Activated CD8-positive, alpha-beta memory T cell treated with anti-CD3 and anti-CD28 coated beads, Interleukin-2, amount 50 U/mL, for 4 hours (primary cell): ENCODE measurements at regions not wholly inside any gene's neighbourhood (a gene's known extent, or its start where the extent isn't known, plus 50 kb on each side); places are given as distances from the start of the nearest gene placed in this dataset.

ENCODE experiments used
- DNase-seq: peaks from one replicate; pipeline ENCODE4 v3.0.0-alpha.2; 2020

DNA sequence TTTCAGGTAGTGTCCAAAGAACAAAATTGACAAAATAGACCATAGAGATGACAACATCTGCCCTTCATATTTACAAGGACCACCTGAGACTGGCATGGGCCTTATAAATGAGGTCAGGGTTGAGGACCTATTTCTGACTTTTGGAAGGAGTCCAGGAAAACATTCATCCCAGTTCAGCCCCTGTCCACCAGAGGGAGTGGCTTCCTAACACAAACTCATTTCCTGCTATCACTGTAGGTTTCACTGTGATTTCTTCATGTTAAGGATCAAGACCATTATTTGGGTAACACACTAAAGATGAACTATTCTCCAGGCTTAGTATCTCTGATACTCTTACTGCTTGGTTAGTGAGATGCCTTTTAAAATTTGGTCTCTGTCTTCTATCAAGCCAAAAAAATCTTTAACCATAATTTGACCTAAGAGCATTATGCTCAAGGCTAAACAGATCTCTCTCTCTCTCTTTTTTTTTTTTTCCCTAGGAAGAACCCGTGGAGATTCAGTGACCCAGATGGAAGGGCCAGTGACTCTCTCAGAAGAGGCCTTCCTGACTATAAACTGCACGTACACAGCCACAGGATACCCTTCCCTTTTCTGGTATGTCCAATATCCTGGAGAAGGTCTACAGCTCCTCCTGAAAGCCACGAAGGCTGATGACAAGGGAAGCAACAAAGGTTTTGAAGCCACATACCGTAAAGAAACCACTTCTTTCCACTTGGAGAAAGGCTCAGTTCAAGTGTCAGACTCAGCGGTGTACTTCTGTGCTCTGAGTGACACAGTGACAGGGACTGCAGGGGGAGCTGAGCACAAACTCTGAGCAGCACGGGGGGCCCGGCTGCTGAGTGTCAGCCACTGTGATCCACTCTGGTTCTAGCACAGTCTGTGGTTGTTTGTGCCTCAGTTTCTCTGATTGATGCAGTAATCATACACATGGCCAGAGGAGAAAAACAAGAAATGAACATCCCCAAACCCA, 267.6 kb upstream of the OR4E1 start:
- DNase-seq, result peak; percentile 30

DNA sequence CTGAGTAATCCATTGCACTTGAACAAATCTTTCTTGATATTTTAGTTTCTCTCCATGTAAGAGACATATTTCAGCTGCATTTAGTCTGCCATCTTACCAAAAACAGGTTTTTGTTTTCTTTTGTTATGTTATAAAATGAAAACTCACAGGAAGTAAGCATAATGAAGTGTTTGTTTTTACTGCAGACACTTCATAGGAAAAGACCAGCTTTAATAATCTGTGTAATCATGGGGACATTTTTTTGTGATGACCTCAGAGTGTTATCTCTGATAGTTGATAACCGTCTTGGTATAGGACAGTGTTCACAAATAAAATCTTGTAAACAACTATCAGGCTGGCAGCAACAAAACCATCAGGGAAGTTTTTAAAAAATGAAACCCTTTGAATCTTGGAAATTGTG, 266.2 kb upstream of the OR4E1 start:
- DNase-seq, result no peak

DNA sequence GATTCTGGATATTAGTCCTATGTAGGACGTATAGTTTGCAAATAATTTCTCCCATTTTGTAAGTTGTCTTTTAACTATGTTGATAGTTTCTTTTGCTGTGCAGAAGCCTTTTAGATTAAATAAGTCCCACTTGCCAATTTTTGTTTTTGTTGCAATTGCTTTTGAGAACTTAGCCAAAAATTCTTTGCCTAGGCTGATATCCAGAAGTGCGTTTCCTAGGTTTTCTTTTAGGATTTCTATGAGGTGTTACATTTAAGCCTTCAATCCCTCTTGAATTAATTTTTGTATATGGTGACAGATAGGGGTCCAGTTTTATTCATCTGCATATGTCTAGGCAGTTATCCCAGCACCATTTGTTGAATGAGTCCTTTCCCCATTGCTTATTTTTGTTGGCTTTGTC, 264.4 kb upstream of the OR4E1 start:
- no peak for DNase-seq

DNA sequence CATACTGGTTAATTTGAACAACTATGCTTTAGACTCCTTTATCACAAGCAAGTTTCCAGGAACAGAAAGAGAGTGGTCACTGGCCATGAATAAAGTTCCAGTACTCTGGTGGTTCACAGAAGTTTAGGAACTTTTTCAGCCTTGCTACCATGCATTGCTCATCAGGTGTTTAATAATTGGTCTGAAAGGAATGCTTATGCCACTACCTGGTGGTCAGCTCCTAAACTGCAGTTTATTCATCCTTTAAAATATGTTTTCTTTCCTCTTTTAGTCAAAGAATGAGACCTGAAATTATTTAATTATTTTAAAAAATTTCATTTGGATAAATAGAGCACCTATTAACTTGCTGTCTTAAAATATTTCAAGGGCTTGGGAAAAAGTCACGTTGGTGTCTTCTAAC, 260.1 kb upstream of the OR4E1 start:
- DNase-seq, result no peak

DNA sequence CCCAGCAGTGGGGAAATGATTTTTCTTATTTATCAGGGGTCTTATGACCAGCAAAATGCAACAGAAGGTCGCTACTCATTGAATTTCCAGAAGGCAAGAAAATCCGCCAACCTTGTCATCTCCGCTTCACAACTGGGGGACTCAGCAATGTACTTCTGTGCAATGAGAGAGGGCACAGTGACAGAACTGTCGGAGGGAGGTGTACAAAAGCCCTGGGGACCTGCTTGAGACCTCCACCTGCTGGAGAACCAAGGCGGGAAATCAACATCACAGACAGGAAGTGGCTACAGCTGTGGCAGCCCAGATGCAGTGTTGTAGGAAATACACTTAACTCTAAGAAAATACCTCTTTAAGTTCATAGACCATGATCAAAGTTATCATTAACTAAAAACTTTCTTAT, 250.9 kb upstream of the OR4E1 start:
- peak; percentile 52 for DNase-seq

DNA sequence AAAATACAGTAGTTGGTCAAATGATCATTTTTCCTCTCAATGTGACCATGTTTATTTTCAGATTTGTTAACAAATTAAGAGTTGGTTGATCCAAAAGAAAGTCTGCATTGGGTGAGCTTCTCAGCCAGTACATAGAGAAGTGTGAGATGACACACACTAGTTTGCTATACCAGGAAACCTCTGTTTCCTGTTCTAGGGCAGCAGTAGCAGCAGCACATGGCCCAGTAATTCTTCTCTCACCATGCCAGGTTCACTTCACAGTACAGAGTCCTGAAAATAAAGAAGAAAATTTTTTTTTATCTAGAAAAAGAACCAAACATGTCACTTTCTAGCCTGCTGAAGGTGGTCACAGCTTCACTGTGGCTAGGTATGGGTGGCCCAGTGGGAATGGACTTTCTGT, 250.2 kb upstream of the OR4E1 start:
- DNase-seq, result peak; percentile 21

DNA sequence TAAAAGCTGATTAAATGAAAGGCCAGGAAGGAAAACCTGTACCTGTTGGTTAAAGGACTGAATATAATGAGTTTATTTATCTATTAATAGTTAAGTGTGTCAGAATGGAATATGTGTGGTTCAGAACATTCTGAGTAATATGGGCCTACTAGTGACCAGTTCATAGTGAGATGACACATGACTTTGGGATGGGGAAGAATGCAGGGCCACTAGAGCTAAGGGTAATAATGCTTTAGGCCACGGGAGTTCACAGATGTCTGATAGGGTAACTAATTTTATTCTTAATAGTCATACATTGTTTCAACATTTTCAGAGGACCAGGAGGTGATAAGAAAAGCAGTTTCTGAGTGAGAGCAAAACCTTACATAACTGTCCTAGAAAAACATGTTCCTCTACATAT, 247.8 kb upstream of the OR4E1 start:
- DNase-seq, result no peak

DNA sequence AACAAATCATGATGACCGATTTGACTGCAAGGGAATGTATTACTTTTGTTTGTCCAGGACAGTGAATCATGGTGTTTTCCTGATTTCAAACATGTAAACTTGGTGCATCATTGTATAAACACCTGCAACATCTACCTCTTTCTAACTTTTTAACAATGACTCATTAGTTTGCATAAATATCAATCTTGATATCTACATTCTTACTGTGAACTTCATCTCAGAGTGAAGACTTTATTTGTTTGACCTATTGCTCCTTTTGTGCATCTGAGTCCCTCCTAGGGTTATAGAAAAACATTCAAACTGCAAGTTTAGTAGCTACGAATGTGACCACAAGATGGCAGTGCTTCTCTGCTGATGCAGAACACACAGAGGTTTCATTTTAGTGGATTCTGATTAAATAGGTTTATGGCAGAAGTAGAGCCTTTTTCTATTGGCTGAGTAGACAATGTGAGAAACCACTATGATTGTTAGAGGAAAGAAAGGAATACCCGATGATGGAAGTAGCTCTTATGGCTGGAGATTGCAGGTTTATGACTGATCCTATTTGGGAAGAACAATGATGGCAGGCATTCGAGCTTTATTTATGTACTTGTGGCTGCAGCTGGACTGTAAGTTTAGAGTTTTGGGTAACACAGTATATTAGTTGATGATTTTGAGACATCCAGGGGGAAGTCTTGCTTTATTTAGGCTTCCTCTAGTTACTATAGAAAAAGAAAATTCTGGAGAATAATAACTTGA, 244.2 kb upstream of the OR4E1 start:
- DNase-seq, result peak; percentile 56

DNA sequence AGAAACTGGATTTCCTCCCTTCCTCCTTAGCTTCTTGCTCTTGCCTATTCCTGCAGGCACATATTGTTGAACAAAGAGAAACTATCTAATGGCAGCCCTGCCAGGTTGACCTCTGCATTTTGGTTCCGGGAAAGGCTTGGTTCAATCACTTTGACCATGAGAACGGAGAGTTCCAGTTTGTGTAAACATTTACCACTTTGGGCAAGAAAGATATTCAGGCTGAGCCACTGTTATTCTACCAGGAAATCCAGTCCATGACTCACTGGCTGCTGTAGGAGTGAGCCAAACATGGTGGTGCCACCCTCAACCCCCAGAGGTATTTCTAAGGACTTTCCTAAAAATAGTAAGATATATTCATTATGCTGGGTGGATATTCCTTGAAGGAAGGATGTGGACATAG, 242.2 kb upstream of the OR4E1 start:
- DNase-seq, result no peak

DNA sequence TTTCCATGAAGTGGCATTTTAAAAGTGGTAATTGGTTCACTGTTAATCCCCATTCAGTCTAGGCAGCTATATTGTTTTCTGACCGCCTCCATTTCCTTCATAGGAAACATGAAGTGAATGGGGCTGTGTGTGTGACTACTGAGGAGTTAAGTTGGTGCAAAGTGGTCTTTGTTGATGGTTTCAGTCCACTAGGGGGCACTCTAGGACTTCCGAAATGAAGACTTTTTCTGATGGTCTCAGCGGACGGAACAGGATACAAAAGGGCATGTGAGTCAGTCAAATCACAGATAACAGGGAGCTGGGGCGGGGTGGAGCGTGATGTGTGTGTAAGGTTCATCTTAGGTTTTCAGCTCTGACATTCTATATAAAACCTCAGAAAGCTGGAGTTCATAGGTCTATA, 240.1 kb upstream of the OR4E1 start:
- DNase-seq, result peak; percentile 75

DNA sequence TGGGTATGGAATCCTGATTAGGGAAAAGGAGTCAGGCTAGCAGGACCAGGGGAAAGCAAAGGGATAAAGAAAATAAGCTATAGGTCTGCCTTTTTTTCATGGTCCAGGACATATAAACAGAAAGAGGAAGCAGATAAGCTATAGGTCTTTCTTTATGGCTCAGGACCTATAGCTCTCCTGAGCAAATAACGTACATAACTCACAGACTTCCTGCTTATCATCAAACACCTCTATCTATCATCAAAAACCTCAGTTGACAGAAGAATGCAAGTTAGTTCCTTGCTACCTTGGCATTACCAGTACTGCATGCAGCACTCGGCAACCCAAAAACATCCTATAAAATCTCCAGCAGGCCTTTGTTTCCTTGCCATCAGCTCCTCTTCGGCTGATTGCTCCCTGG, 238.7 kb upstream of the OR4E1 start:
- DNase-seq, result no peak

DNA sequence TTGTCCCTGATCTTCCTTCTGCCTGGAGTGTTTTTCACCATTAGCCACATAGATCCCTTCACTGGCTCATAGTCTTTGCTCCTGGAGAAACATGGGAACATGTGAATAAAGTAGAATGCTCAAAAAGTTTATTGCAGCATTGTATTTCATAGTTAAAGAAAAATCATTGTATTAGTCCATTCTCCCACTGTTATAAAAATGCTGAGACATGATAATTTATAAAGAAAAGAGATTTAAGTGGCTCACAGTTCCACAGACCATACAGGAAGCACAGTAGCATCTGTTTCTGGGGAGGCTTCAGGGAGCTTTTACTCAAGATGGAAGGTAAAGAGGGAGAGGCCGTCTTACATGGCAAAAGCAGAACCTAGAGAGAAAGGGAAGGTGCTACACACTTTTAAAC, 238.3 kb upstream of the OR4E1 start:
- DNase-seq, result no peak

DNA sequence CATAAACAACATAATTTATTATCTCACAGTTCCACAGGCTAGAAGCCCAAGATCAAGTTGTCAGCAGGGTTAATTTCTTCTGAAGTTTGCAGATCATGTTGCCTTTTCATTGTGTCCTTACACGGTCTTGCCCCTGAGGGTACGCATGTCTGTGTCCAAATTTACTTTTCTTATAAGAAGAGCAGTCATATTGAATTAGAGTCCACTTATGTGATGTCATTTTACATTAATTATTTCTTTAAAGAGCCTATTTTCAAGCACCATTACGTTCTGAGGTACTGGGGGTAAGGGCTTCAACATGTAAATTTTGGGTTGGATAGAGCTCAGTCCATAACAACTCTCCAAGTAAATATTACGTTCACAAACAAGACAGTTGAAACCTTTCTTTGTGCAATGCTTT, 236.6 kb upstream of the OR4E1 start:
- DNase-seq, result no peak

DNA sequence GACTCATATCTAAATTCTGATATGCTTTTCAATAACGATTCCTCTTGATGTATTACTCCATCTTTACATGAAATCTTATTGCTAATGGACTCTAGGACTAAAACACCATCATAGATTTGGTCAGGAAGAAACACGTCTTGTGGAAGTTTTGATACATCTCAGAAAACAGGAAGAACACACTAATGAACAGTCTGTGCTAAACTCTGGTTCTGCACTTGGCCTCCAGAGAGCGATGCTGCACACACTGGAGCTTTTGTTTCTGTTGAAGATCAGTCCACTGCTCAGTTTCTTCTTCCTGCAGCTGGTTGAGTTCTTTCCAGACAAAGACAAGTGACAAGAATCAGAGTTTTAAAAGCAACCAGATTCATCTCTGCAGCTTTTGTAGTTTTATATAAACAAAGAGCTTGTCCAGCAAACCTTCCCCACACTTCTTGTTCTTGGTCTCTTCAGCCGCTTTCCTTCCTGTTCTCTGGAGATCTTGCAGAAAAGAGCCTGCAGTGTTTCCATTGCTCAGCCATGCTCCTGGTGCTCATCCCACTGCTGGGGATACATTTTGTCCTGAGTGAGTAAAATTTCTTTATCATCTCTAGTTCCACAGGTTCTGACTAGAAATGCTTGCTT, 229.1 kb upstream of the OR4E1 start:
- DNase-seq, result peak; percentile 25

DNA sequence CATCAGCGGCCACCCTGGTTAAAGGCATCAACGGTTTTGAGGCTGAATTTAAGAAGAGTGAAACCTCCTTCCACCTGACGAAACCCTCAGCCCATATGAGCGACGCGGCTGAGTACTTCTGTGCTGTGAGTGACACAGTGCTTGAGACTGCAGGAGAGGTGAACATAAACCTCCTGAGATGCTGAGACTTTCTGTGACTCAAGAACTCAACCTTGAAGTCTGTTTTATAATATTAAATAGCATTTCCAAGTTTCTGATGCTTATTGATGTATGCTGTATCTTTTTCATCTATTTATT, 221.2 kb upstream of the OR4E1 start:
- peak; percentile 12 for DNase-seq

DNA sequence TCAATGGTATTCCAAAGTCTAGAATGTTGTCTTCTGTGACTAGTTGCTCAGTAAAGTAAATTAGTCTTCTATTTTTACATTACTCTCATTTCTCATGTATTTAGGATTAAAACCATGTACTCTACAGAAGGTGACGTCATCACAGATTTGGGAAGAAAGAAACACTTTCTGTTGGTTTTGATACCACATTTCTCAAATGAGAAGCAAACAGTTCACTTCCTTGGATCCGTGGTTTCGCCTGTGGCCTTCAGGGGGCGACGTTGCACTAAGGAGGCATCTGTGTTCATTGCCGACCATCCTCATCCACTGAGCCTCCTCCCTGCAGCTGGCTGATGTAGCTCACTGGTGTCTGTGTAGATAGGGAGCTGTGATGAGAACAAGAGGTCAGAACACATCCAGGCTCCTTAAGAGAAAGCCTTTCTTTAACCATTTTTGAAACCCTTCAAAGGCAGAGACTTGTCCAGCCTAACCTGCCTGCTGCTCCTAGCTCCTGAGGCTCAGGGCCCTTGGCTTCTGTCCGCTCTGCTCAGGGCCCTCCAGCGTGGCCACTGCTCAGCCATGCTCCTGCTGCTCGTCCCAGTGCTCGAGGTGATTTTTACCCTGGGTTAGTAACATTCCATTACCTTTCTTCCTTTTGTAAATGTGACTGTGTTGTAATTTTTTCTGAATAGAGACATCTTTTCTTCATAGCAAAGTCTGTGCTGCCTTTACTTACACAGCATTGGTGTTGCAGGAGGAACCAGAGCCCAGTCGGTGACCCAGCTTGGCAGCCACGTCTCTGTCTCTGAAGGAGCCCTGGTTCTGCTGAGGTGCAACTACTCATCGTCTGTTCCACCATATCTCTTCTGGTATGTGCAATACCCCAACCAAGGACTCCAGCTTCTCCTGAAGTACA, 220.6 kb upstream of the OR4E1 start:
- peak; percentile 45 for DNase-seq

DNA sequence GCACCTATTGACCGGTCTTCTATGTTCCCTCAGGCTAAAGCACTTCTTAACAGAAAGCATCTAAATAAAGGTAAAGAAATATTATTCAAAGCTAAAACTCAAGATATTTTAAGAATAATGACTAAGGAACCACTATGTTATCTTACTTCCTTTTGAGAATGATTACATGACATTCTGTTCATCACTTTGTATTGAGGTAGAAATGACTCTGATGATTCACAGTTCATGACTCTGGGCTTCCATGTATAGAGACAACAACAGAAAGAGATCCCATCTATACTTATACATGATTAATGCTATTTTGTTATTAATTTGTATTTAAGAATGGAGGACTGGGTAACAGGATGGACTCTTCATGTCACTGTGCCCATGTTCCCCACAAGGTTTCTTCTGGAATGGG, 218.3 kb upstream of the OR4E1 start:
- no peak for DNase-seq

DNA sequence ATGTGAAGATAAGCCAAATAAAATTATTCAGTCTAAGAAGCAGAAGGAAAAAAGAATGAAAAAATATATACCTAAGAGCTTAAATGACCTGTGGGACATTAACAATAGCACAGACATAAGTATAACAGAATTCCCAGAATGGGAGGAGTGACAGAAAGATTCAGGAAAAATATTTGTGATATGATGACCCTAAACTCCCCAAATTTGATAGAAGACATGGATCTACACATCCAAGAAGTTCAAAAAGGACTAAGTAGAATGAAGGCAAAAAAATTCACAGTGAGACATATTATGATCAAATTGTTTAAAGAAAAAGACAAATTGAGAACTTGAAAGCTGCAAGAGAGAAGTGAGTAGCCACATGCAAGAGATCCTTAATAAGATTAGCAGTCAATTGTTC, 211.4 kb upstream of the OR4E1 start:
- no peak for DNase-seq

DNA sequence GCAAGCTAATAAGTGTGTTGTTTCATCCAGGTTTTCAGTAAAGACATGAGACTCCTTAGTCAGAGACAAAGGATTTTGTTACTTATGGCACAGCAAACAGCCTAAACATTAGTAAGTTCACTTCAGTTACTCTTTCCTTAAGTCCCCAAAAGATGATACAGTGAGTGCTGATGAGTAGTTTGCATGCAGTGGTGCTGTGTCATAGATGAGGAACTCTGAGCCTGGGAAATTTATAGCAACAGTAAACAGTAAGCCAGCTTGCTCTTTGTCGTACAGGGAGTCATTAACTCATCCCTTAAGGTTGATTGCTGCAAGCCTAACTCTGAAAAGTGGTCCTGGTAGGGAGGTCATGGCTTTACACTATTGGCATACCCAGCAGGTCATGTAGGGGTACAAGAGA, 208.6 kb upstream of the OR4E1 start:
- DNase-seq, result no peak

DNA sequence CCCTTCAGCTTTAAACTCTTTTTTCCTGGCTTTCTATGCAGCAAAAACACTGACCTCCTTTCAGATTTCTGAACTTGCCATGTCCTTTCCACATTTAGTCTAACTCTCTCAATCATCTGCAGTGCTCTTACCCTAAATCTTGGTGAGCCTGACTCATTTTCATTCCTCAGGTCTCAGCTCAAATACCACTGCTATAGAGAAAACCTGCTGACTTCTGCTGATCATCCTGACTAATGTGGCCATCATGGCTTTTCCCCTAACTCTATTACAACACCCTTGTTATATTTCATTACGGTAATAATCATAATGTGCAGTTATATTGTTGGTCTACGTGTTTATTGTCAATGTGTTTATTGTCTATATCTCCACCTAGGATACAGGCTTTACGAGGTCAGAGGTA, 207.3 kb upstream of the OR4E1 start:
- no peak for DNase-seq

DNA sequence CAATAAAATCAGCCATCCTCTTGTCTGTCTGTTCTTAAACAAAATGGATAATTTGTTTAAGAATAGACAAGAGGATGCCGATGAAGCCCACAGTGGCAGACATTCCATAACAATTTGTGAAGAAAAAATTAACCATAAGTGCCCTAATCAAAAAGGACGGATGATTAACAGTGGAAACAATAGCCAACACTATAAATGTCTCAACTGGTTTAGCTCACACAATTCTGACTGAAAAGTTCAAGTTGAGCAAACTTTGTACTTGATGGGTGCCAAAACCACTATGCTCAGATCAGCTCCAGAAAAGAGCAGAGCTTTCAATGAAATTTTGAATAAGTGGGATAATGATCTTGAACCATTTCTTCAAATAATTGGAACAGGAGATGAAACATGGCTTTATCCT, 202.2 kb upstream of the OR4E1 start:
- no peak for DNase-seq

DNA sequence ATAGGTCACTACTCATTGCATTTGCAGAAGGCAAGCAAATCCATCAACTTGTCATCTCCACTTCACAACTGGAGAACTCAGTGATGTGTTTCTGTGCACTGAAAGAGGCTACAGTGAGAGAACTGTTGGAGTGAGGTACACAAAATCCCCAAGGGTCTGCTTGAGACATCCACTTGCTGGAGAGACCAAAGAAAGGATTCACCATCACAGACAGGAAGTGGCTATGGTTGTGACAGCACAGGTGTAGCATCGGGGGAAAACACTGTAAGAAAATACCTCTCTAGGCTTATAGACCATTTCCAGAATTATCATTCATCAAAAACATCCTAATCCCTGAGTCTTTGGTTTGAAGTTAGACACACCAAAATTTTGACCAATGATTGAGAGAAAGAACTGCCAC, 201.3 kb upstream of the OR4E1 start:
- no peak for DNase-seq

DNA sequence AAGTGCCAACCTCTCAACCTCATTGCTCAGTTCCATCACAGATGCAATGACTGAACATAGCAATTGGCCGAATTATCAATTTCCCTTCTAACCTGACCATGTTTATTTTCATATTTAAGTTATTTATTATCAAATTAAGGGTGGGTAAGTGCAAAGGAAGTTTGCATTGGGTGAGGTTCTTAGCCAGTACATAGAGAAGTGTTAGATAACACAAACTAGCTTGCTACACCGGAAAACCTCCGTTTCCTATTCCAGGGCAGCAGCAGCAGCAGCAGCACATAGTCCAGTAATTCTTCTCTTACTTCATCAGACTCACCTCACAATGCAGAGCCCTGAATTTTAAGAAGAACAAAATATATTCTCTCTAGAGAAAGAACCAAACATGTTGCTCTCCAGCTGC, 200.5 kb upstream of the OR4E1 start:
- DNase-seq, result no peak
